ENCODE measurements at regions not wholly inside any gene's neighbourhood (a gene's known extent, or its start where the extent isn't known, plus 50 kb on each side); places are given as distances from the start of the nearest gene placed in this dataset.

DNA sequence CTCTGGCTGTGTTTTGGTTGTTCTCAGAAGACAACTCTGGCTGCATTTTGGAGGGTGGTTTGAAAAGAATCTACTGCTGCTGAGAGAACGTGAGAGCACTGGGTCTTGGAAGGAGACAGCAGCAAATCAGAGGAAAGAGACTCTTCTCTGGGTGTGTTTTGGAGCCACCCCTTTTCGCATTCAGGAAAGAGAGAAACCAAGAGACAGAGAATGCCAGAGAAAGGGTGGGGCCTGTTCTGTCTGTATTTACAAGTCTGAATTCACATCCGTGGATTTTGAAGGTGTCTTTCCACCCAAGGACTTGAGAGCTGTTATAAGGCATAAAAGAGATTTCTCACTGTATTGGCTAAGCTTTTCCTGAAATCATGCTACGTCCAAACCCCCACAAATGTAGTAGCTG is 187.2 kb downstream of the C1orf94 start:
- intact Hi-C loops (cut with DNase I; ENCODE audit: low total_unique reads): no loop called here
- WGBS, 5 donors: 62 to 73% (median 68%) methylated on average over 4 of the region's 4 CpGs
- TF ChIP-seq CTCF (IDR thresholded peaks at IDR 0.05 in 8 of 11, conservative IDR thresholded peaks at IDR 0.05 in 3 of 11): no peak
- TF ChIP-seq POLR2A (IDR thresholded peaks at IDR 0.05): no peak
- no peak for TF ChIP-seq POLR2AphosphoS5 (IDR thresholded peaks at IDR 0.05)

DNA sequence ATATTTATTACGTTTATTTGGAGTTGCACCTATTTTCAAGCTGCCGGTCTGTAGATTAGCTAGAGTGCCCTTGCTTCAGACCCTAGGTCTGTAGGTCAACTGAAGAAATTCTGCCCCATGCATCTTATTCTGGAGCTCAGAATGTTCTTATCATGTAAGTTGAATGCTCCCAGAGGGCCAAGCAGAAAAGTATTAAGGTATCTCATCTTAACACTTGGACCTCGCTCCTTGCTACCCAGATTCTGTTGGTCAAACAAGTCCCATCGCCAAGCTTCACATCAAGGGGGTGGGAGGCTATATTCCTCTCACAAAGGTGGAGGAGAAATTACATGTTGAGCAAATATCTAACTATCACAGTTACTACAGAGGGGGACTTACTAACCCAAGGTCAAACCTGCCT is 187.7 kb downstream of the C1orf94 start:
- intact Hi-C loops (cut with DNase I; ENCODE audit: low total_unique reads): no loop called here
- TF ChIP-seq POLR2AphosphoS5 (IDR thresholded peaks at IDR 0.05): no peak
- TF ChIP-seq POLR2A (IDR thresholded peaks at IDR 0.05): no peak
- no peak for TF ChIP-seq CTCF (IDR thresholded peaks at IDR 0.05 in 8 of 11, conservative IDR thresholded peaks at IDR 0.05 in 3 of 11)
- Histone ChIP-seq H3K4me3 (no peak overlapping the region), H3K9me3 (peaks cover 0 to 6% (median 0%) of the 10 kb centered on the region in 8 donors), H3K27me3 (replicated peaks in 1 of 7) (peaks cover 0 to 42% (median 0%) of the 10 kb centered on the region in 7 donors), H3K27ac (no peak overlapping the region), H3K4me1 (no peaks in the 10 kb centered on the region), H3K36me3 (no peaks in the 10 kb centered on the region)
- 74 to 90% (median 82%) methylated on average over 4 of the region's 4 CpGs for WGBS, 5 donors
- no peak for DNase-seq

More for the DNA sequence above, 187.2 kb downstream of the C1orf94 start:
- no peak for DNase-seq
- H3K27ac ChIP-seq: no peak overlapping the region
- H3K36me3 ChIP-seq: no peaks in the 10 kb centered on the region
- H3K4me1 ChIP-seq: no peaks in the 10 kb centered on the region
- H3K4me3 ChIP-seq: no peak overlapping the region
- H3K27me3 ChIP-seq (replicated peaks in 1 of 7): peaks cover 0 to 40% (median 0%) of the 10 kb centered on the region in 7 donors
- peaks cover 0 to 6% (median 0%) of the 10 kb centered on the region in 8 donors for H3K9me3 ChIP-seq

GRCh38 chr1:34365295-34365694 is 188.6 kb downstream of the C1orf94 start:
- TF ChIP-seq CTCF (IDR thresholded peaks at IDR 0.05 in 8 of 11, conservative IDR thresholded peaks at IDR 0.05 in 3 of 11) (no peak), POLR2AphosphoS5 (IDR thresholded peaks at IDR 0.05) (no peak), POLR2A (IDR thresholded peaks at IDR 0.05) (no peak)
- no peaks in the 10 kb centered on the region for H3K36me3 ChIP-seq
- 28 to 63% (median 38%) methylated on average over 1 of the region's 1 CpG for WGBS, 5 donors
- no peak overlapping the region for H3K27ac ChIP-seq
- H3K4me3 ChIP-seq: no peak overlapping the region
- intact Hi-C loops (cut with DNase I; ENCODE audit: low total_unique reads): no loop called here
- DNase-seq: no peak
- peaks cover 0 to 6% (median 0%) of the 10 kb centered on the region in 8 donors for H3K9me3 ChIP-seq
- H3K4me1 ChIP-seq: no peaks in the 10 kb centered on the region
- H3K27me3 ChIP-seq (replicated peaks in 1 of 7): peaks cover 0 to 42% (median 0%) of the 10 kb centered on the region in 7 donors

- intact Hi-C loops (cut with DNase I; ENCODE audit: low total_unique reads): no loop called here
Observed at GRCh38 chr1:34366875-34367624, 190.3 kb downstream of the C1orf94 start.

More at GRCh38 chr1:34366875-34367624, 190.3 kb downstream of the C1orf94 start:
- TF ChIP-seq CTCF (IDR thresholded peaks at IDR 0.05 in 8 of 11, conservative IDR thresholded peaks at IDR 0.05 in 3 of 11) (no peak), POLR2A (IDR thresholded peaks at IDR 0.05) (no peak), POLR2AphosphoS5 (IDR thresholded peaks at IDR 0.05) (no peak)
- WGBS, 5 donors: 59 to 70% (median 61%) methylated on average over 3 of the region's 3 CpGs
- Histone ChIP-seq H3K36me3 (no peaks in the 10 kb centered on the region), H3K27ac (no peak overlapping the region), H3K4me3 (no peak overlapping the region), H3K9me3 (peaks cover 0 to 6% (median 0%) of the 10 kb centered on the region in 8 donors), H3K4me1 (no peaks in the 10 kb centered on the region), H3K27me3 (replicated peaks in 1 of 7) (peaks cover 0 to 39% (median 0%) of the 10 kb centered on the region in 7 donors)
- no peak for DNase-seq
